GM12878 (cell line): ENCODE measurements at regions not wholly inside any gene's neighbourhood (a gene's known extent, or its start where the extent isn't known, plus 50 kb on each side); places are given as distances from the start of the nearest gene placed in this dataset.

ENCODE experiments used
- ATF2 ChIP-seq: IDR thresholded peaks from 2 replicates; pipeline ENCODE4 v1.6.1; 2012; ENCODE audit warnings: low read length, inconsistent platforms
- BMI1 ChIP-seq: fragments of 450-650 bp; IDR thresholded peaks from 2 replicates; pipeline ENCODE4 v1.6.1; 2016; ENCODE audit warnings: mild to moderate bottlenecking, moderate library complexity, borderline replicate concordance
- BRCA1 ChIP-seq: IDR thresholded peaks from 2 replicates; pipeline ENCODE4 v1.6.1; 2011; ENCODE audit warnings: low read depth, low read length, improper control_type of control experiment
- CUX1 ChIP-seq: IDR thresholded peaks from 2 replicates; pipeline ENCODE4 v1.6.1; 2012; ENCODE audit warnings: improper control_type of control experiment, low read depth, low read length; ENCODE audit not compliant: insufficient replicate concordance
- EED ChIP-seq: sonication (generic); IDR thresholded peaks from 2 replicates; pipeline ENCODE4 v1.6.1; 2016; ENCODE audit warnings: antibody characterized with exemption, low read depth
- FOXK2 ChIP-seq: fragments of 450-650 bp; IDR thresholded peaks from 2 replicates; pipeline ENCODE4 v1.6.1; 2017; ENCODE audit warnings: mild to moderate bottlenecking, moderate library complexity
- HCFC1 ChIP-seq: fragments of 150-350 bp; IDR thresholded peaks from 2 replicates; pipeline ENCODE4 v1.6.1; 2014; ENCODE audit warnings: low read length
- IRF4 ChIP-seq: IDR thresholded peaks from 2 replicates; pipeline ENCODE4 v1.6.1; 2011; ENCODE audit warnings: low read depth, low read length
- KDM1A ChIP-seq: fragments of 200-600 bp; sonication (generic); IDR thresholded peaks from 2 replicates; pipeline ENCODE4 v1.6.1; 2016; ENCODE audit warnings: borderline replicate concordance
- MEF2A ChIP-seq: IDR thresholded peaks from 2 replicates; pipeline ENCODE4 v1.6.1; 2011; ENCODE audit warnings: low read depth, mild to moderate bottlenecking, low read length, moderate library complexity; ENCODE audit not compliant: insufficient read depth
- MXI1 ChIP-seq: fragments of 150-350 bp; IDR thresholded peaks from 2 replicates; pipeline ENCODE4 v1.6.1; 2011; ENCODE audit warnings: low read depth, mild to moderate bottlenecking, inconsistent platforms, low read length, improper control_type of control experiment
- MYB ChIP-seq: fragments of 150-350 bp; IDR thresholded peaks from 2 replicates; pipeline ENCODE4 v1.6.1; 2014; ENCODE audit warnings: mild to moderate bottlenecking, low read depth, low read length, borderline replicate concordance
- NFYA ChIP-seq: IDR thresholded peaks from 2 replicates; pipeline ENCODE4 v1.6.1; 2011; ENCODE audit warnings: low read depth, mild to moderate bottlenecking, low read length, improper control_type of control experiment, borderline replicate concordance
- NFYB ChIP-seq: IDR thresholded peaks from 2 replicates; pipeline ENCODE4 v1.6.1; 2011; ENCODE audit warnings: low read depth, mild to moderate bottlenecking, low read length, improper control_type of control experiment, moderate library complexity; ENCODE audit not compliant: insufficient read depth
- NRF1 ChIP-seq: conservative IDR thresholded peaks from 2 replicates; pipeline ENCODE4 v1.6.1; 2011; ENCODE audit warnings: mild to moderate bottlenecking, low read depth, low read length, improper control_type of control experiment
- POLR2AphosphoS2 ChIP-seq: IDR thresholded peaks from 2 replicates; pipeline ENCODE4 v1.6.1; 2011; ENCODE audit warnings: low read depth, mild to moderate bottlenecking, low read length, improper control_type of control experiment, moderate library complexity
- RAD51 ChIP-seq: fragments of 450-650 bp; IDR thresholded peaks from 2 replicates; pipeline ENCODE4 v1.6.1; 2016; ENCODE audit warnings: moderate library complexity, mild to moderate bottlenecking, inconsistent platforms
- RBBP5 ChIP-seq: fragments of 200-600 bp; sonication (generic); conservative IDR thresholded peaks from 2 replicates; pipeline ENCODE4 v1.6.1; 2016
- RELA ChIP-seq: fragments of 450-650 bp; IDR thresholded peaks from 2 replicates; pipeline ENCODE4 v1.8.0; 2014; ENCODE audit warnings: borderline replicate concordance; ENCODE audit not compliant: partially characterized antibody
- RELB ChIP-seq: fragments of 450-650 bp; IDR thresholded peaks from 2 replicates; pipeline ENCODE4 v1.6.1; 2017; ENCODE audit warnings: low read depth, mild to moderate bottlenecking, moderate library complexity
- RUNX3 ChIP-seq: IDR thresholded peaks from 2 replicates; pipeline ENCODE4 v1.6.1; 2012; ENCODE audit warnings: low read length, inconsistent platforms
- STAT3 ChIP-seq: IDR thresholded peaks from 2 replicates; pipeline ENCODE4 v1.6.1; 2011; ENCODE audit warnings: low read depth, low read length, improper control_type of control experiment
- SUPT20H ChIP-seq: IDR thresholded peaks from 2 replicates; pipeline ENCODE4 v1.6.1; 2011; ENCODE audit warnings: low read depth, mild to moderate bottlenecking, low read length, moderate library complexity, borderline replicate concordance; ENCODE audit not compliant: control insufficient read depth
- TAF1 ChIP-seq: IDR thresholded peaks from 2 replicates; pipeline ENCODE4 v1.6.1; 2011; ENCODE audit warnings: mild to moderate bottlenecking, low read depth, low read length, borderline replicate concordance
- WRNIP1 ChIP-seq: IDR thresholded peaks from 2 replicates; pipeline ENCODE4 v1.6.1; 2011; ENCODE audit warnings: low read depth, low read length, improper control_type of control experiment, borderline replicate concordance
- YBX1 ChIP-seq: fragments of 450-650 bp; IDR thresholded peaks from 2 replicates; pipeline ENCODE4 v1.6.1; 2016; ENCODE audit warnings: antibody characterized with exemption
- YY1 ChIP-seq: IDR thresholded peaks from 2 replicates; pipeline ENCODE4 v1.6.1; 2011; ENCODE audit warnings: low read depth, mild to moderate bottlenecking, low read length

- TF ChIP-seq ATF2 (peak; percentile 85), CUX1 (no peak), MYB (no peak), RELA (no peak), NRF1 (no peak), BRCA1 (no peak), MXI1 (no peak), IRF4 (peak; percentile 85), NFYB (no peak), WRNIP1 (no peak), YY1 (no peak), FOXK2 (no peak), KDM1A (no peak), YBX1 (no peak), NFYA (no peak), MEF2A (0 out of 2 replicates have a peak, but pooled peaks have one; percentile 28), RELB (0 out of 2 replicates have a peak, but pooled peaks have one; percentile 62), TAF1 (no peak), HCFC1 (no peak), STAT3 (no peak), RAD51 (no peak), BMI1 (no peak), SUPT20H (no peak), EED (peak; percentile 88), POLR2AphosphoS2 (no peak), RBBP5 (no peak), RUNX3 (peak; percentile 98)
These were observed 120.9 kb downstream of the NUFIP1 start (continued) for GRCh38 chr13:44868397-44868796.
